H9 (cell line): ENCODE measurements at regions not wholly inside any gene's neighbourhood (a gene's known extent, or its start where the extent isn't known, plus 50 kb on each side); places are given as distances from the start of the nearest gene placed in this dataset.

Experiments used
- DNase-seq: peaks from one replicate; pipeline ENCODE4 v3.0.0-alpha.2; 2017
- H2AFZ ChIP-seq: one replicate; pipeline ENCODE4 v1.6.1; 2013; ENCODE audit warnings: mild to moderate bottlenecking, low read length, control low read depth, moderate library complexity
- H2AK5ac ChIP-seq: 2 replicates; pipeline ENCODE4 v1.6.1; 2013; ENCODE audit warnings: low read length, control low read depth, mixed read lengths; ENCODE audit not compliant: insufficient read length
- H2BK120ac ChIP-seq: one replicate; pipeline ENCODE4 v1.6.1; 2013; ENCODE audit warnings: low read depth, mild to moderate bottlenecking, low read length, control low read depth, inconsistent platforms; ENCODE audit not compliant: poor library complexity, severe bottlenecking
- H2BK12ac ChIP-seq: 2 replicates; pipeline ENCODE4 v1.6.1; 2013; ENCODE audit warnings: low read length, control low read depth, mixed read lengths, low read depth; ENCODE audit not compliant: insufficient read length
- H2BK15ac ChIP-seq: 2 replicates; pipeline ENCODE4 v1.6.1; 2013; ENCODE audit warnings: low read depth, low read length, control low read depth
- H2BK20ac ChIP-seq: one replicate; pipeline ENCODE4 v1.6.1; 2013; ENCODE audit warnings: low read depth, mild to moderate bottlenecking, low read length, control low read depth, inconsistent platforms; ENCODE audit not compliant: poor library complexity, severe bottlenecking
- H2BK5ac ChIP-seq: 2 replicates; pipeline ENCODE4 v1.6.1; 2013; ENCODE audit warnings: low read length, control low read depth, mixed read lengths; ENCODE audit not compliant: insufficient read length
- H3K14ac ChIP-seq: 2 replicates; pipeline ENCODE4 v1.6.1; 2013; ENCODE audit warnings: low read length, control low read depth; ENCODE audit not compliant: insufficient read depth
- H3K18ac ChIP-seq: 2 replicates; pipeline ENCODE4 v1.6.1; 2013; ENCODE audit warnings: low read depth, mild to moderate bottlenecking, mixed read lengths, low read length, control low read depth; ENCODE audit not compliant: insufficient read length
- H3K23ac ChIP-seq: 2 replicates; pipeline ENCODE4 v1.6.1; 2013; ENCODE audit warnings: low read length, control low read depth, mixed read lengths, low read depth; ENCODE audit not compliant: insufficient read length
- H3K23me2 ChIP-seq: 2 replicates; pipeline ENCODE4 v1.6.1; 2013; ENCODE audit warnings: low read depth, mild to moderate bottlenecking, mixed read lengths, low read length, control low read depth; ENCODE audit not compliant: insufficient read length, poor library complexity, severe bottlenecking
- H3K27ac ChIP-seq: 2 replicates; pipeline ENCODE4 v1.5.1; 2013; ENCODE audit warnings: low read length, control low read depth, mixed read lengths, low read depth; ENCODE audit not compliant: insufficient read length
- H3K27me3 ChIP-seq: 2 replicates; pipeline ENCODE4 v1.6.1; 2013; ENCODE audit warnings: low read length, control low read depth, inconsistent platforms; ENCODE audit not compliant: insufficient read depth
- H3K4ac ChIP-seq: 2 replicates; pipeline ENCODE4 v1.6.1; 2013; ENCODE audit warnings: low read depth, mild to moderate bottlenecking, control low read depth, inconsistent platforms, low read length, moderate library complexity
- H3K4me1 ChIP-seq: 2 replicates; pipeline ENCODE4 v1.6.1; 2013; ENCODE audit warnings: low read length, control low read depth, inconsistent platforms; ENCODE audit not compliant: insufficient read depth
- H3K4me2 ChIP-seq: 2 replicates; pipeline ENCODE4 v1.6.1; 2013; ENCODE audit warnings: low read length, control low read depth, mixed read lengths; ENCODE audit not compliant: insufficient read length, insufficient read depth
- H3K56ac ChIP-seq: 2 replicates; pipeline ENCODE4 v1.6.1; 2013; ENCODE audit warnings: low read depth, mild to moderate bottlenecking, mixed read lengths, low read length, control low read depth; ENCODE audit not compliant: insufficient read length
- H3K79me1 ChIP-seq: 2 replicates; pipeline ENCODE4 v1.6.1; 2013; ENCODE audit warnings: low read depth, mild to moderate bottlenecking, moderate library complexity, low read length, control low read depth, inconsistent platforms; ENCODE audit not compliant: insufficient read depth, poor library complexity, severe bottlenecking
- H3K79me2 ChIP-seq: 2 replicates; pipeline ENCODE4 v1.6.1; 2013; ENCODE audit warnings: low read length, control low read depth, inconsistent platforms; ENCODE audit not compliant: insufficient read depth
- H3K9ac ChIP-seq: 2 replicates; pipeline ENCODE4 v1.6.1; 2013; ENCODE audit warnings: low read length, control low read depth, mixed read lengths; ENCODE audit not compliant: insufficient read length; ENCODE audit errors: extremely low read depth
- H3K9me3 ChIP-seq: one replicate; pipeline ENCODE4 v1.6.1; 2013; ENCODE audit warnings: low read depth, low read length, inconsistent platforms; ENCODE audit not compliant: control insufficient read depth
- H3T11ph ChIP-seq: one replicate; pipeline ENCODE4 v1.6.1; 2013; ENCODE audit warnings: mild to moderate bottlenecking, low read length, control low read depth, inconsistent platforms
- H4K20me1 ChIP-seq: one replicate; pipeline ENCODE4 v1.6.1; 2013; ENCODE audit not compliant: control insufficient read depth, insufficient read length, insufficient read depth
- H4K5ac ChIP-seq: 2 replicates; pipeline ENCODE4 v1.6.1; 2013; ENCODE audit warnings: low read depth, mild to moderate bottlenecking, mixed read lengths, low read length, control low read depth; ENCODE audit not compliant: insufficient read length
- H4K8ac ChIP-seq: replicated peaks from 2 replicates; pipeline ENCODE4 v1.6.1; 2013; ENCODE audit warnings: low read length, control low read depth, mixed read lengths, low read depth; ENCODE audit not compliant: insufficient read length
- H4K91ac ChIP-seq: 2 replicates; pipeline ENCODE4 v1.6.1; 2013; ENCODE audit warnings: low read depth, mild to moderate bottlenecking, moderate library complexity, mixed read lengths, low read length, control low read depth; ENCODE audit not compliant: insufficient read length
- H3K27ac Mint-ChIP-seq, 3 experiments: 2 replicates in 2 of 3; 3 replicates in 1 of 3; pipeline ENCODE4 v1.8.0; 2020 to 2021; ENCODE audit warnings: mixed read lengths in 3 of 3, mild to moderate bottlenecking in 1 of 3, moderate library complexity in 1 of 3
- H3K27me3 Mint-ChIP-seq: 2 replicates; pipeline ENCODE4 v1.8.0; 2021; ENCODE audit warnings: low read depth, mild to moderate bottlenecking, moderate library complexity, mixed read lengths
- H3K36me3 Mint-ChIP-seq, 3 experiments: 2 replicates in 2 of 3; 3 replicates in 1 of 3; pipeline ENCODE4 v1.8.0; 2020 to 2021; ENCODE audit warnings: low read depth in 3 of 3, mixed read lengths in 3 of 3; ENCODE audit not compliant: insufficient read depth in 1 of 3
- H3K4me1 Mint-ChIP-seq, 2 experiments: 2 replicates each; pipeline ENCODE4 v1.8.0; 2020; ENCODE audit warnings: mixed read lengths in 2 of 2
- H3K4me3 Mint-ChIP-seq, 2 experiments: 2 replicates in 1 of 2; 3 replicates in 1 of 2; pipeline ENCODE4 v1.8.0; 2020 to 2021; ENCODE audit warnings: mild to moderate bottlenecking in 2 of 2, mixed read lengths in 2 of 2, moderate library complexity in 1 of 2
- H3K9me3 Mint-ChIP-seq, 2 experiments: 2 replicates in 1 of 2; 3 replicates in 1 of 2; pipeline ENCODE4 v1.8.0; 2020; ENCODE audit warnings: mild to moderate bottlenecking in 2 of 2, mixed read lengths in 2 of 2, moderate library complexity in 1 of 2
- TF ChIP-seq, protein P1 (sequence below): fragments of 200-600 bp; sonication (generic); conservative IDR thresholded peaks from 3 replicates; pipeline ENCODE4 v1.8.0; 2021; ENCODE audit warnings: antibody characterized with exemption, mild to moderate bottlenecking

DNA sequence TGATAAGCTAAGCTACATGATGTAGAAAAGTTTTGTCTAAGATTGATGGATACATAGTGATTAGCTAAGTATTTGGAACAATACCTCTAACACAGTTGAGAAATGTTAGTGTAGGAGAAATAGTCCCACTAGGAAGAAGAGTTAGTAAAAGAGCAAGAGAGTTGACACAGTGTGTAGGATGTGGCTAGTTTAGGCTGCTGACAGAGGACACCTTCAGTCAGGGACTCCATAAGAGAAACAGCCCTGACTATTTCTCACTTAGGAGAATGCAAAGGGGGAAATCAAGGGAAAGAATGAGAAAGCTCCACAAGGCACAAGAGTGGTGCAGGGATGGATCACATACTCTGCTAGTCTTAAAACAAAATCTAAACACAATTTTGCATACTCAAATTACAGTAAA, 613.7 kb downstream of the SLC16A7 start:
- peaks cover 15 to 28% of the 10 kb centered on the region in 2 experiments for H3K9me3 Mint-ChIP-seq
- H3K4me1 Mint-ChIP-seq = peaks cover 4% of the 10 kb centered on the region in 2 experiments; a peak in 3 of 4 replicates
- H2BK20ac ChIP-seq = no peak overlapping the region
- no peaks in the 10 kb centered on the region for H3K27me3 Mint-ChIP-seq
- no peak overlapping the region for H4K91ac ChIP-seq
- H4K5ac ChIP-seq = no peak overlapping the region
- no peak overlapping the region for H2BK120ac ChIP-seq
- no peaks in the 10 kb centered on the region for H3K23me2 ChIP-seq
- H3K27ac Mint-ChIP-seq = no peak overlapping the region
- no peak overlapping the region for H2BK5ac ChIP-seq
- no peak overlapping the region for H3K27ac ChIP-seq
- H3K36me3 Mint-ChIP-seq = peaks cover 6 to 29% (median 15%) of the 10 kb centered on the region in 3 experiments; a peak in 5 of 7 replicates
- H3K4ac ChIP-seq = no peak overlapping the region
- H3K18ac ChIP-seq = no peak overlapping the region
- no peaks in the 10 kb centered on the region for H3K27me3 ChIP-seq
- no peaks in the 10 kb centered on the region for H4K20me1 ChIP-seq
- no peaks in the 10 kb centered on the region for H3K4me1 ChIP-seq
- no peak overlapping the region for H3K4me3 Mint-ChIP-seq
- H3K79me1 ChIP-seq = no peaks in the 10 kb centered on the region
- no peak overlapping the region for H2BK12ac ChIP-seq
- no peak overlapping the region for H3K23ac ChIP-seq
- H3K79me2 ChIP-seq = no peaks in the 10 kb centered on the region
- no peak overlapping the region for H2BK15ac ChIP-seq
- no peak overlapping the region for H3K14ac ChIP-seq
- H3T11ph ChIP-seq = no peak overlapping the region
- no peak overlapping the region for H2AK5ac ChIP-seq
- H3K4me2 ChIP-seq = no peak overlapping the region
- no peak overlapping the region for H3K56ac ChIP-seq
- H2AFZ ChIP-seq = no peak overlapping the region
- H3K9me3 ChIP-seq = no peaks in the 10 kb centered on the region
- no peak for DNase-seq
- H3K9ac ChIP-seq = no peak overlapping the region
- H4K8ac ChIP-seq = no peak overlapping the region
- TF ChIP-seq, protein P1, sequence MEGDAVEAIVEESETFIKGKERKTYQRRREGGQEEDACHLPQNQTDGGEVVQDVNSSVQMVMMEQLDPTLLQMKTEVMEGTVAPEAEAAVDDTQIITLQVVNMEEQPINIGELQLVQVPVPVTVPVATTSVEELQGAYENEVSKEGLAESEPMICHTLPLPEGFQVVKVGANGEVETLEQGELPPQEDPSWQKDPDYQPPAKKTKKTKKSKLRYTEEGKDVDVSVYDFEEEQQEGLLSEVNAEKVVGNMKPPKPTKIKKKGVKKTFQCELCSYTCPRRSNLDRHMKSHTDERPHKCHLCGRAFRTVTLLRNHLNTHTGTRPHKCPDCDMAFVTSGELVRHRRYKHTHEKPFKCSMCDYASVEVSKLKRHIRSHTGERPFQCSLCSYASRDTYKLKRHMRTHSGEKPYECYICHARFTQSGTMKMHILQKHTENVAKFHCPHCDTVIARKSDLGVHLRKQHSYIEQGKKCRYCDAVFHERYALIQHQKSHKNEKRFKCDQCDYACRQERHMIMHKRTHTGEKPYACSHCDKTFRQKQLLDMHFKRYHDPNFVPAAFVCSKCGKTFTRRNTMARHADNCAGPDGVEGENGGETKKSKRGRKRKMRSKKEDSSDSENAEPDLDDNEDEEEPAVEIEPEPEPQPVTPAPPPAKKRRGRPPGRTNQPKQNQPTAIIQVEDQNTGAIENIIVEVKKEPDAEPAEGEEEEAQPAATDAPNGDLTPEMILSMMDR = no peak
